ENCODE measurements at regions not wholly inside any gene's neighbourhood (a gene's known extent, or its start where the extent isn't known, plus 50 kb on each side); places are given as distances from the start of the nearest gene placed in this dataset.

DNA sequence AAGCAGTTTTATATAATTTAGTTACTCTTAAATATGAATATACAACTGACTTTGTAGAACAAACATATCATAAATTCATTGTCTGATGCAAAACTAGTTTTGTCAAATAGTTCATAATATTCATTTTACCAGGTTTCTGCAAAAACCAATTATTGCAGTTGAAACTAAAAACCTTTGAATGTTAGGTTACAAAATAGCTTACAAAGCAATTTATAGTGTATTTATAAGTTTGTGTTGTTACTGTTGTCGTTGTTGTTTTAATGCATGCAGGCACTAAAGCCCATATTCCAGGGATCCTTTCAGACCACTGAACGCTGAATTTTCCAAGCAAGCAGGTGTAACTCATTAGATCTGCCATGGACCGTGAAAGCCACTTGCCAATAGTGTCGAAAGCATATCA is 427.6 kb downstream of the ZFHX3 start:
- no peaks in the 10 kb centered on the region for H3K36me3 ChIP-seq (ENCODE audit: control insufficient read depth, insufficient read depth, low read length)

DNA sequence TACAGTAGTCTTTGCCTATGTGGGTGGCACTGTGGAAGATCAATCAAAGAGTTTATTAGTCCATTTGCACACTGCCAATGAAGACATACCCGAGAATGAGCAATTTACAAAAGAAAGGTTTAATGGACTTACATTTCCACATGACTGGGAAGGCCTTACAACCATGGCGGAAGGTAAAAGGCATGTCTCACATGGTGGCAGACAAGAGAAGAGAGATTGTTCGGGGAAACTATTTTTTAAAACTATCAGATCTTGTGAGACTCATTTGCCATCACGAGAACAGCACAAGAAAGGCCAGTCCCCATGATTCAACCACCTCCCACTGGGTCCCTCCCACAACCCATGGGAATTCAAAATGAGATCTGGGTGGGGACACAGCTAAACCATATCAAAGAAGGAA is 432.1 kb downstream of the ZFHX3 start:
- Histone ChIP-seq H3K36me3 (ENCODE audit: control insufficient read depth, insufficient read depth, low read length) (no peaks in the 10 kb centered on the region), H3K27me3 (ENCODE audit: control insufficient read depth, insufficient read depth, low read length) (no peaks in the 10 kb centered on the region), H3K9me3 (ENCODE audit: control insufficient read depth, low read length) (no peaks in the 10 kb centered on the region), H3K9ac (ENCODE audit: low read length) (no peak overlapping the region), H3K4me1 (ENCODE audit: control insufficient read depth, insufficient read depth, low read length) (no peaks in the 10 kb centered on the region), H3K4me3 (ENCODE audit: low read length) (no peak overlapping the region)

More for the DNA sequence above, 427.6 kb downstream of the ZFHX3 start:
- H3K9me3 ChIP-seq (ENCODE audit: control insufficient read depth, low read length) = no peaks in the 10 kb centered on the region
- H3K27me3 ChIP-seq (ENCODE audit: control insufficient read depth, insufficient read depth, low read length) = no peaks in the 10 kb centered on the region
- no peaks in the 10 kb centered on the region for H3K4me1 ChIP-seq (ENCODE audit: control insufficient read depth, insufficient read depth, low read length)
- H3K9ac ChIP-seq (ENCODE audit: low read length) = no peak overlapping the region
- H3K4me3 ChIP-seq (ENCODE audit: low read length) = no peak overlapping the region

DNA sequence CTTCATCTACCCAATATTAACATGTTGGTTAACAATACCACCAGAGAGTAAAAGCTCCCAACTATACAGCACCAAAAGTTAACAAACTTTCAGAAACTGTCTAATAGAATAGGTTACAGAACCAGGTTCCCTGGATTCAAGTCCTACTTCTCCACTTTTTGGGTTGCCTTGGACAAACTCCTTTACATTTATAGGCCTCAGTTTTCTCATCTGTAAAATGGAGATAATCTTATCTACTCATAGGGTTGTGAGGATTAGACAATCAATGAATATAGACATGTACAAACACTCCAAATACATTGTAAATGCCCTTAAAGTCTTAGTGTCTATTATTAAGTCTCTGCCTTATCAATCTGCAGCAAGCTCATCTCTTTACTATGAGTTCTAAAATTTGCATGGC is 435.2 kb downstream of the ZFHX3 start:
- H3K9me3 ChIP-seq (ENCODE audit: control insufficient read depth, low read length) = no peaks in the 10 kb centered on the region
- H3K9ac ChIP-seq (ENCODE audit: low read length) = no peak overlapping the region
- H3K4me3 ChIP-seq (ENCODE audit: low read length) = no peak overlapping the region
- no peaks in the 10 kb centered on the region for H3K27me3 ChIP-seq (ENCODE audit: control insufficient read depth, insufficient read depth, low read length)
- H3K4me1 ChIP-seq (ENCODE audit: control insufficient read depth, insufficient read depth, low read length) = no peaks in the 10 kb centered on the region
- H3K36me3 ChIP-seq (ENCODE audit: control insufficient read depth, insufficient read depth, low read length) = no peaks in the 10 kb centered on the region

DNA sequence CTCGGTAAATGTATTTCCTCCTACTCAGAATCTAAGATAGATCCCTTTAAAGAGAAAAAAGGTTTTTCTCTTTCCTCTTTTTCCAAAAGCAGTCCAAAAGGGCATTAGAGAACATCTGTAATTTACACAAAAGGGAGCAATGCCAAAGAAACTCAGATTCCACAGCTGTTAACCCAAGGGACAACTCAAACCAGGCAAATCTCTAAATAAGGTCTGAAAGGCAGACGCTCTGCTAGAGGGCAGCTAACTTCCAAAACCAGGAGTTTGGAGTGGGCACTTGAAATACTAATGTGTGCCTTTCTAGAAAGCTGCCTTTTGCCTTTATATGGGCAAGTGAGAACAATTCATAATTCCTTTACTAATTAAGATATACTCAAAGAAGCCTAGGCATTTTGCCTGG is 435.7 kb downstream of the ZFHX3 start:
- Histone ChIP-seq H3K4me3 (ENCODE audit: low read length) (no peak overlapping the region), H3K9ac (ENCODE audit: low read length) (no peak overlapping the region), H3K27me3 (ENCODE audit: control insufficient read depth, insufficient read depth, low read length) (no peaks in the 10 kb centered on the region), H3K9me3 (ENCODE audit: control insufficient read depth, low read length) (no peaks in the 10 kb centered on the region), H3K4me1 (ENCODE audit: control insufficient read depth, insufficient read depth, low read length) (no peaks in the 10 kb centered on the region), H3K36me3 (ENCODE audit: control insufficient read depth, insufficient read depth, low read length) (no peaks in the 10 kb centered on the region)

DNA sequence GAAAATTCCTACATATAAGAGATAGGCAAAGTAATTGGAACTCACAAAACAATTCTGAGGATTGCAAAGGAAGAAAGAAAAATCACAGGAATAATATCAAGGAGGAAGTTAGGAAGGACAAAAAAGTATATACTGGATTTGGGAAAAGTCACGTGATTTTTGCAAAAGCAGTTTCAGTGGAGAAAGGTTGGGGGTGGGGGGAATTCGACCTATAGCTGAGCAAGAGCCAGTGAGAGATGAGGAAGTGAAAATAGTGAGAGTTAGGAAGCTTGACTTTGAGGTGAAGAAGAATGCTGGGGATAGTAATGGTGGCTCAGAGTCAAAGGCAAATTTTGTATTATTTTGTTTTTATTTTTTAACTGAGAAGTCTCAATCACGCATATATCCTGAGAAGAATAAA is 438.0 kb upstream of the PMFBP1 start:
- H3K4me1 ChIP-seq (ENCODE audit: control insufficient read depth, insufficient read depth, low read length) = no peaks in the 10 kb centered on the region
- H3K4me3 ChIP-seq (ENCODE audit: low read length) = no peak overlapping the region
- no peaks in the 10 kb centered on the region for H3K9me3 ChIP-seq (ENCODE audit: control insufficient read depth, low read length)
- no peak overlapping the region for H3K9ac ChIP-seq (ENCODE audit: low read length)
- H3K36me3 ChIP-seq (ENCODE audit: control insufficient read depth, insufficient read depth, low read length) = no peaks in the 10 kb centered on the region
- no peaks in the 10 kb centered on the region for H3K27me3 ChIP-seq (ENCODE audit: control insufficient read depth, insufficient read depth, low read length)

DNA sequence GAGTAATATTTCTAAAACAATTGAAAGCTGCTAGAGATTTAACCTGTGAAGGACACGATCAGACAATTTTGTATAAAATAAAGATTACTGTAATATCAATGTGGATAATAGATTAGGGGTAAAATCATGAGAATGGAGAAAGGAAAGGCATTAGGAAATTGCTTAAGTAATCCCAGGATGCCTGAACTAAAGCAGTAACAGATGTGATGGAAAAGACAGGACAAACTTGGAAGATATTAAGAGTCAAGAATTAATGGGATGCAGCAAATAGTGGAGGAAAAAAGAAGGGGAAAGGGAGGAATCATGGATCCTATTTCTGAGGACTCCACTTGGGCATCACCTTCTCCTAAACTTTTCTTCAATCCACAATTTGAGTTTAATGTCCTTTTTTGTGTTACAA is 437.1 kb upstream of the PMFBP1 start:
- Histone ChIP-seq H3K4me1 (ENCODE audit: control insufficient read depth, insufficient read depth, low read length) (no peaks in the 10 kb centered on the region), H3K36me3 (ENCODE audit: control insufficient read depth, insufficient read depth, low read length) (no peaks in the 10 kb centered on the region)

DNA sequence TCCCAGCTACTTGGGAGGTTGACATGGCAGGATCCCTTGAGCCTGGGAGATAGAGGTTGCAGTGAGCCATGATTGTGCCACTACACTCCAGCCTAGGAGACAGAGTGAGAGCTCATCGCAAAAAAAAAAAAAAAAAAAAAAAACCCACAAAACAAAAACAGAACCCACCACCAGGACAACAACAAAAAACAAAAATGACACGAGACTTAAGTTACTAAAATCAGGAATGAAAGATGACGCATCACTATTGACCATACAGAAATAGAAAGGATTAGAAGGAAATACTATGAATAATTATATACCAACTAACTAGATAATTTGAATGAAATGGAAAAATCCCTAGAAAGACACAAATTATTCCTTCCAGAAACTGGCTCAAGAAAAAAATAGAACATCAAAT is 432.4 kb upstream of the PMFBP1 start:
- Histone ChIP-seq H3K36me3 (ENCODE audit: control insufficient read depth, insufficient read depth, low read length) (no peaks in the 10 kb centered on the region), H3K4me3 (ENCODE audit: low read length) (no peak overlapping the region), H3K9me3 (ENCODE audit: control insufficient read depth, low read length) (no peaks in the 10 kb centered on the region), H3K4me1 (ENCODE audit: control insufficient read depth, insufficient read depth, low read length) (no peaks in the 10 kb centered on the region), H3K9ac (ENCODE audit: low read length) (no peak overlapping the region), H3K27me3 (ENCODE audit: control insufficient read depth, insufficient read depth, low read length) (no peaks in the 10 kb centered on the region)

More for the DNA sequence above, 437.1 kb upstream of the PMFBP1 start:
- Histone ChIP-seq H3K27me3 (ENCODE audit: control insufficient read depth, insufficient read depth, low read length) (no peaks in the 10 kb centered on the region), H3K9ac (ENCODE audit: low read length) (no peak overlapping the region), H3K4me3 (ENCODE audit: low read length) (no peak overlapping the region), H3K9me3 (ENCODE audit: control insufficient read depth, low read length) (no peaks in the 10 kb centered on the region)

DNA sequence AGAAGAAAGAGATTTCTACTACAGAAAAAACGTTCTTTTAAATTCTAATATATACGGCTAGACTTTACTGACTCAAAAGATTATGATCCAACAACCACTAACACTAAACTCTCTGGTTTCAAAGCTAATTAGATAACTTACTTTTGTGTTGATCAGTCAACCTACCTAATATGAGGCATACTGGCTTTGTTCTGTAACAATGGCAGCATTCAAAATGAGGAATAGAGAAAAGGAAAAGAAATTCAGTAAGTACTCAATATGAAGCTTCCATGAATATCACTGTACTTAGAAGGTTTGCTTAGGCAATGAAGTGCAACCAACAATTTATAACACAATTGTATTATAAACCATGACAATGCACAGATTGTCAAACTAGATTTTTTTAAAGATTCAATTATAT is 430.5 kb upstream of the PMFBP1 start:
- Histone ChIP-seq H3K9me3 (ENCODE audit: control insufficient read depth, low read length) (no peaks in the 10 kb centered on the region), H3K27me3 (ENCODE audit: control insufficient read depth, insufficient read depth, low read length) (no peaks in the 10 kb centered on the region), H3K4me3 (ENCODE audit: low read length) (no peak overlapping the region), H3K4me1 (ENCODE audit: control insufficient read depth, insufficient read depth, low read length) (no peaks in the 10 kb centered on the region), H3K36me3 (ENCODE audit: control insufficient read depth, insufficient read depth, low read length) (no peaks in the 10 kb centered on the region), H3K9ac (ENCODE audit: low read length) (no peak overlapping the region)

DNA sequence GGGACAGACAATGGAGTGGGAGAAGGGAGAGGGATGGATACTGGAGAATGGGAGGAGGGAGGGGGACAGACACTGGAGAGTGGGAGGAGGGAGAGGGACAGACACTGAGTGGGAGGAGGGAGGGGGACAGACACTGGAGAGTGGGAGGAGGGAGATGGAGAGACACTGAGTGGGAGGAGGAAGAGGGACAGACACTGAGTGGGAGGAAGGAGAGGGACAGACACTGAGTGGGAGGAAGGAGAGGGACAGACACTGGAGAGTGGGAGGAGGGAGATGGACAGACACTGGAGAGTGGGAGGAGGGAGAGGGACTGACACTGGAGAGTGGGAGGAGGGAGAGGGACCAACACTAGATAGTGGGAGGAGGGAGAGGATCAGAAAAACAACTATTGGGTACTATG is 426.7 kb upstream of the PMFBP1 start:
- Histone ChIP-seq H3K27me3 (ENCODE audit: control insufficient read depth, insufficient read depth, low read length) (no peaks in the 10 kb centered on the region), H3K36me3 (ENCODE audit: control insufficient read depth, insufficient read depth, low read length) (no peaks in the 10 kb centered on the region), H3K4me3 (ENCODE audit: low read length) (no peak overlapping the region), H3K4me1 (ENCODE audit: control insufficient read depth, insufficient read depth, low read length) (no peaks in the 10 kb centered on the region), H3K9me3 (ENCODE audit: control insufficient read depth, low read length) (no peaks in the 10 kb centered on the region), H3K9ac (ENCODE audit: low read length) (no peak overlapping the region)

DNA sequence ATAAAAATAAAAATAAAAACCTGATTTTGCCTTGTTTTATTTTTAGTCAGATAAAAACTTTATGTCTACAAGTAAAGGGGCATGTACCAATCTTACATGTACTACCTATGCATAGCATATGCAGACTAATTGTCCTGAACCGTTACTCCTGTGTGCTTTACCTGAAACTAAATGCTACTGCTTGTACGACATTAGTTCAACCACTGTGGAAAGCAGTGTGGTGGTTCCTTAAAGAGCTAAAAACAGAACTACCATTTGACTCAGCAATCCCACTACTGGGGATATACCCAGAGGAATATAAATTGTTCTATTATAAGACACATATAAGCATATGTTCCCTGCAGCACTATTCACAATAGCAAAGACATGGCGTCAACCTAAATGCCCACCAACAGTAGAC is 426.0 kb upstream of the PMFBP1 start:
- no peak overlapping the region for H3K4me3 ChIP-seq (ENCODE audit: low read length)
- no peak overlapping the region for H3K9ac ChIP-seq (ENCODE audit: low read length)
- H3K4me1 ChIP-seq (ENCODE audit: control insufficient read depth, insufficient read depth, low read length) = no peaks in the 10 kb centered on the region
- no peaks in the 10 kb centered on the region for H3K27me3 ChIP-seq (ENCODE audit: control insufficient read depth, insufficient read depth, low read length)
- H3K9me3 ChIP-seq (ENCODE audit: control insufficient read depth, low read length) = no peaks in the 10 kb centered on the region
- no peaks in the 10 kb centered on the region for H3K36me3 ChIP-seq (ENCODE audit: control insufficient read depth, insufficient read depth, low read length)

DNA sequence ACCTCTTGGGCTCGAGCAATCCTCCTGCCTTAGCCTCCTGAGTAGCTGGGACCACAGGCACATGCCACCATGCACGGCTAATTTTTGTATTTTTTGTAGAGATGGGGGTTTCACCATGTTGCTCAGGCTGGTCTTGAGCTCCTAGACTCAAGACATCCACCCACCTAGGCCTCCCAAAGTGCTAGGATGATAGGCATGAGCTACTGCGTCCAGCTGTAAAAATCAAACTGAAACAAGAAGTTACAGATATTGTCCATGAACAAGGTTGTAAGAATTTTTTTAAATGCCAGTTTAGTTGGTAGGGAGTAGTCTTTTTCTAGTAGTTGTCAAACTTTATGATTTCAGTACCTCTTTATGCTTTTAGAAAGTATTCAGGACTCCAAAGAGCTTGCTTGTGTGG is 424.4 kb upstream of the PMFBP1 start:
- H3K4me1 ChIP-seq (ENCODE audit: control insufficient read depth, insufficient read depth, low read length) = no peaks in the 10 kb centered on the region
- no peak overlapping the region for H3K4me3 ChIP-seq (ENCODE audit: low read length)
- H3K9me3 ChIP-seq (ENCODE audit: control insufficient read depth, low read length) = no peaks in the 10 kb centered on the region
- no peaks in the 10 kb centered on the region for H3K36me3 ChIP-seq (ENCODE audit: control insufficient read depth, insufficient read depth, low read length)
- no peaks in the 10 kb centered on the region for H3K27me3 ChIP-seq (ENCODE audit: control insufficient read depth, insufficient read depth, low read length)
- no peak overlapping the region for H3K9ac ChIP-seq (ENCODE audit: low read length)

DNA sequence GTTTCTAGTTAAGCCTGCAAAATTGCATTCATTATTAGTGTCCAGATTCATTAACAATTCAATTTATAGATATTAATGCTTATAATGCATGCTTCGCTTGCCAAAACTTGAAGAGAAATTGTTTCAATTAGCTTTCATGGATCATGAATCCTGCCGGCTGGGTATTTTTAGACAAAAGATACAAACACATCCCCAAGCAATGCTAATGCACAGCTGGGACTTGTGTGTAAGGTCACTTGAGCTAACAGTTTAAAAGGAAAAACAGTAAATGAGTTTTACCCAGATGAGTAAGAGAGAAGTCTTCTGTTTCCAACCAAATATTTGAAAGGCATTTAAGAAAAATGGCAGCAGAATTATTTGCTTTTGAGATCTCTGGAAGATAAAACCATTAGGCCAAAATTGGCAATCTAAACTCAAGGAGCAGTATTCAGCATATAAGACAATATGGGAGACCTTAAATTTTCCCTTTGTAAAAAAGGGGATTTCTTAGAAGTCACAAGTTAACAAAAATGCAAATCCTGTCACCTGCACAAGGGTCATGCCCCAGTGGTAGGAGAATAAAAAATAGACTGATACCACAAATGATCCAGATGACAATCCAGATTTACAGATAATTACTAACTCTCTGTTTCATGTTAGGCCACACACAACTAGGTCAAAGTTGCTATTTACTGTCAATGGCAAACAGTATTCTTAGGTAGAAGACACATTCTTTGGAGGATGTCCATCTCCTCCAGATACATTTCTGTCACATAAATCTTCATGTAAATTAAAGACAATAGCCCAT is 418.4 kb upstream of the PMFBP1 start:
- no peaks in the 10 kb centered on the region for H3K36me3 ChIP-seq (ENCODE audit: control insufficient read depth, insufficient read depth, low read length)
- no peaks in the 10 kb centered on the region for H3K27me3 ChIP-seq (ENCODE audit: control insufficient read depth, insufficient read depth, low read length)
- no peaks in the 10 kb centered on the region for H3K4me1 ChIP-seq (ENCODE audit: control insufficient read depth, insufficient read depth, low read length)
- H3K9me3 ChIP-seq (ENCODE audit: control insufficient read depth, low read length) = no peaks in the 10 kb centered on the region
- H3K9ac ChIP-seq (ENCODE audit: low read length) = no peak overlapping the region
- no peak overlapping the region for H3K4me3 ChIP-seq (ENCODE audit: low read length)

DNA sequence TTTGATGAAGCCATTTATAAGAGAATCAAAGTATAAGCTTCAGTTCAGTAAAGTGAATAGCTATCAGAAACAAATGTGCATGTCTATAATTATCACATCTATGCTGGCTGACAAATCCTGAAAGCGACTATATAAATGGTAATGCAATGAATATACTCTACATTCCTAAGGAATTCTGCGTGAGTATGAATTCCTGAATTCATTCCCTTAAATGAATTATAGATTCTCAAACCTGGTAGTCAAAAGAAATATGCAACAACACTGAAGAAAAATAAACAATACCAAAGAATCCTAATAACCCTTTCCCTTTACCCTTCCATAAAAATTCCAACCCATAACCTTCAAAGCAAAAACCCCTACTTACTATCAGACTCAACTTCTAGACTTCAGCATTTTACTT is 416.6 kb upstream of the PMFBP1 start:
- Histone ChIP-seq H3K9me3 (ENCODE audit: control insufficient read depth, low read length) (no peaks in the 10 kb centered on the region), H3K27me3 (ENCODE audit: control insufficient read depth, insufficient read depth, low read length) (no peaks in the 10 kb centered on the region), H3K36me3 (ENCODE audit: control insufficient read depth, insufficient read depth, low read length) (no peaks in the 10 kb centered on the region), H3K4me3 (ENCODE audit: low read length) (no peak overlapping the region), H3K9ac (ENCODE audit: low read length) (no peak overlapping the region), H3K4me1 (ENCODE audit: control insufficient read depth, insufficient read depth, low read length) (no peaks in the 10 kb centered on the region)
